Endothelial cell of umbilical vein (primary cell): ENCODE measurements at regions not wholly inside any gene's neighbourhood (a gene's known extent, or its start where the extent isn't known, plus 50 kb on each side); places are given as distances from the start of the nearest gene placed in this dataset.

Source experiments
- CTCF ChIP-seq, 2 donors: IDR thresholded peaks; 1 replicate in 1 of 2; 2 replicates in 1 of 2; pipeline ENCODE4 v1.5.1; 2011; ENCODE audit warnings: low read length in 2 of 2, mild to moderate bottlenecking in 2 of 2, moderate library complexity in 2 of 2, control low read depth in 1 of 2, inconsistent platforms in 1 of 2, low read depth in 1 of 2; ENCODE audit not compliant: insufficient read depth in 1 of 2; ENCODE audit errors: extremely low read depth in 1 of 2
- FOS ChIP-seq: IDR thresholded peaks from 2 replicates; pipeline ENCODE4 v1.6.1; 2011; ENCODE audit warnings: mild to moderate bottlenecking, low read length, moderate library complexity, borderline replicate concordance; ENCODE audit not compliant: insufficient read depth
- JUN ChIP-seq: IDR thresholded peaks from 2 replicates; pipeline ENCODE4 v1.6.1; 2011; ENCODE audit warnings: borderline replicate concordance, low read depth; ENCODE audit not compliant: insufficient read length, insufficient read depth
- MYC ChIP-seq: IDR thresholded peaks from one replicate; pipeline ENCODE4 v1.6.1; 2011; ENCODE audit warnings: mild to moderate bottlenecking, low read depth, low read length
- POLR2AphosphoS5 ChIP-seq: IDR thresholded peaks from 2 replicates; pipeline ENCODE4 v1.6.1; 2012; ENCODE audit warnings: low read depth, mild to moderate bottlenecking, control low read depth, low read length, moderate library complexity; ENCODE audit not compliant: insufficient read depth

DNA sequence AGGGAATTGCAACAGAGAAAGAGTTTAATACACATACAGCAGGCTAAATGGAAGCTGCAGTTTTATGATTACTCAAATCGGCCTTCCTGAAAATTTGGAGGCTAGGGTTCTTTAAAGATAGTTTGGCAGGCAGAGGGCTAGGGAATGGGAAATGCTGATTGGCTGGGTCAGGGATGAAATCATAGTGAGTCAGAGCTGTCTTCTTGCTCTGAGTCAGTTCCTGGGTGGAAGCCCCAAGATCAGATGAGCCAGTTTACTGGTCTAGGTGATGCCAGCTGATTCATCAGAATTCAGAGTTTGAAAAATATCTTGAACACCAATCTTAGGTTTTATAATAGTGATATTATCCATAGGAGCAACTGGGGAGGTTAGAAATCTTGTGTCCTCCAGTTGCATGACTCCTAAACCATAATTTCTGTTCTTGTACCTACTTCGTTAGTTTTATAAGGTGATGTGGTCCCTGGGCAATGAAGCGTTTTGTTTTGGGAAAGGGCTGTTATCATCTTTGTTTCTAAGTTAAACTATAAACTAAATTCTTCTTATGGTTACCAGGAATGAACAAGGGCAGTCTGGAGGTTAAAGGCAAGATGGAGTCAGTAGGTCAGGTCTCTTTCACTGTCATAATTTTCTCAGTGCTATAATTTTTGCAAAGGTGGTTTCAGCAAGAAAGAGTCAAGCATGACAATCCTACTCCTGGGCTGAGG is 257.8 kb upstream of the CCDC196 start:
- TF ChIP-seq CTCF (IDR thresholded peaks at IDR 0.05; ENCODE audit: extremely low read depth in 1 of 2, insufficient read depth in 1 of 2, low read depth in 1 of 2, low read length in 2 of 2) (no peak), POLR2AphosphoS5 (no peak), MYC (no peak), JUN (no peak), FOS (no peak)
